ENCODE measurements at regions not wholly inside any gene's neighbourhood (a gene's known extent, or its start where the extent isn't known, plus 50 kb on each side); places are given as distances from the start of the nearest gene placed in this dataset.

DNA sequence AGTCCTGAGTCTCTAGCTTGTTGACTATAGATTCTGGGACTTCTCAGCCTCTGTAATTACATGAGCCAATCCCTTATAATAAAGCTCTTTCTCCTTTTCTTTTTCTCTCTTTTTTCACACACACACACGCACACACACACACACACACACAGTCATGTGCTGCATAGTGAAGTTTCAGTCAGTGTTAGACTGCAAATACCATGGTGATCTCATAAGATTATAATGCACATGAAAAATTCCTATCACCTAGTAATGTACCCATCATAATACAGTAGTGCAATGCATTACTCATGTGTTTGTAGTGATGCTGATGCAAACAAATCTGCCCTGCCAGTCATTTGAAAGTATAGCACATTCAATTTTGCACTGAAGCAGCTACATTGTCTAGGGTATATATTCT lies 558.2 kb downstream of the SUCLG1 start:
- no peak for TF ChIP-seq EZH2 (IDR thresholded peaks at IDR 0.05; ENCODE audit: borderline replicate concordance)
- TF ChIP-seq, protein P1, sequence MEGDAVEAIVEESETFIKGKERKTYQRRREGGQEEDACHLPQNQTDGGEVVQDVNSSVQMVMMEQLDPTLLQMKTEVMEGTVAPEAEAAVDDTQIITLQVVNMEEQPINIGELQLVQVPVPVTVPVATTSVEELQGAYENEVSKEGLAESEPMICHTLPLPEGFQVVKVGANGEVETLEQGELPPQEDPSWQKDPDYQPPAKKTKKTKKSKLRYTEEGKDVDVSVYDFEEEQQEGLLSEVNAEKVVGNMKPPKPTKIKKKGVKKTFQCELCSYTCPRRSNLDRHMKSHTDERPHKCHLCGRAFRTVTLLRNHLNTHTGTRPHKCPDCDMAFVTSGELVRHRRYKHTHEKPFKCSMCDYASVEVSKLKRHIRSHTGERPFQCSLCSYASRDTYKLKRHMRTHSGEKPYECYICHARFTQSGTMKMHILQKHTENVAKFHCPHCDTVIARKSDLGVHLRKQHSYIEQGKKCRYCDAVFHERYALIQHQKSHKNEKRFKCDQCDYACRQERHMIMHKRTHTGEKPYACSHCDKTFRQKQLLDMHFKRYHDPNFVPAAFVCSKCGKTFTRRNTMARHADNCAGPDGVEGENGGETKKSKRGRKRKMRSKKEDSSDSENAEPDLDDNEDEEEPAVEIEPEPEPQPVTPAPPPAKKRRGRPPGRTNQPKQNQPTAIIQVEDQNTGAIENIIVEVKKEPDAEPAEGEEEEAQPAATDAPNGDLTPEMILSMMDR (IDR thresholded peaks at IDR 0.05; ENCODE audit: poor library complexity): no peak
